Parathyroid adenoma (tissue), 2 donors: ENCODE measurements at regions not wholly inside any gene's neighbourhood (a gene's known extent, or its start where the extent isn't known, plus 50 kb on each side); places are given as distances from the start of the nearest gene placed in this dataset.

Source experiments
- H2AFZ ChIP-seq: fragments of 300-600 bp; sonication (generic); one replicate; pipeline ENCODE4 v1.7.0; 2017; ENCODE audit warnings: antibody characterized with exemption, mild to moderate bottlenecking
- H3K27ac ChIP-seq: fragments of 300-600 bp; sonication (generic); one replicate; pipeline ENCODE4 v1.7.0; 2017
- H3K27me3 ChIP-seq: fragments of 300-600 bp; sonication (generic); one replicate; pipeline ENCODE4 v1.7.0; 2017; ENCODE audit warnings: low read length; ENCODE audit not compliant: control insufficient read depth, insufficient read depth
- H3K36me3 ChIP-seq: fragments of 300-600 bp; sonication (generic); one replicate; pipeline ENCODE4 v1.7.0; 2017; ENCODE audit warnings: low read length; ENCODE audit not compliant: control insufficient read depth, insufficient read depth
- H3K4me1 ChIP-seq: fragments of 300-600 bp; sonication (generic); one replicate; pipeline ENCODE4 v1.7.0; 2017; ENCODE audit warnings: control low read depth
- H3K4me2 ChIP-seq: fragments of 300-600 bp; sonication (generic); one replicate; pipeline ENCODE4 v1.7.0; 2017; ENCODE audit warnings: low read length
- H3K4me3 ChIP-seq: fragments of 300-600 bp; sonication (generic); one replicate; pipeline ENCODE4 v1.7.0; 2017; ENCODE audit warnings: low read depth, low read length
- H3K79me2 ChIP-seq: fragments of 300-600 bp; sonication (generic); one replicate; pipeline ENCODE4 v1.7.0; 2017; ENCODE audit warnings: control low read depth
- H3K9ac ChIP-seq: fragments of 300-600 bp; sonication (generic); one replicate; pipeline ENCODE4 v1.7.0; 2017; ENCODE audit warnings: mild to moderate bottlenecking
- H3K9me3 ChIP-seq: fragments of 300-600 bp; sonication (generic); one replicate; pipeline ENCODE4 v1.7.0; 2017; ENCODE audit warnings: low read length; ENCODE audit not compliant: control insufficient read depth
- TF ChIP-seq, protein P1 (sequence below): fragments of 300-600 bp; sonication (generic); IDR thresholded peaks from one replicate; pipeline ENCODE4 v1.7.0; 2017; ENCODE audit warnings: antibody characterized with exemption, mild to moderate bottlenecking
- donor health status: primary hyperparathyroidism.

DNA sequence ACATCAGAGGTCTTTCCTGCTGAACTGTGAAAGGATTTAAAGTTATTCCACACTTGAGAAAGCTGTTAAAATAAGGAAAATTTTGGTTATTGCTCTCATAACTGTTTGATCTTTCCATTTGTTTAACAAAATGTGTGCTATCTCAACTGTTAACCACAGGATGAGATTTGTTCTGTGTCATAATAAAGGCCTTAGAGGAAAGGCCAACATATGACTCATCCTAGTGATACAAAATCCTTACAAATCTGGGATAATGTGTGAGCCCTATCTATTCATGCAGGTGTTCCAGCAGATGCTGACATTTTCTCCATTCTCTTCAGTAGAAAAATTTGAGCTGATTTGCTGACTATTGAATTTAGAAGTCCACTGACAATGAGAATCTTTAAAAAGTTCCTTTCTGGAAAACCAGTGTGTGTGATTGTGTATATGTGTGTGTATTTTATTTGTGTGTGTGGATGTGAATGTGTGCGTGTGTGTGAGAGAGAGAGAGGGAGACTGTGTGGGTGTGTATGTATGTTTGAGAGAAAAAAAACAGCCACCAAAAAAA is 1111.9 kb upstream of the GYPC start:
- H3K9ac ChIP-seq = no peak overlapping the region
- no peak overlapping the region for H3K4me3 ChIP-seq
- H3K9me3 ChIP-seq = no peaks in the 10 kb centered on the region
- H3K27ac ChIP-seq = no peak overlapping the region
- no peak overlapping the region for H3K4me2 ChIP-seq
- TF ChIP-seq, protein P1, sequence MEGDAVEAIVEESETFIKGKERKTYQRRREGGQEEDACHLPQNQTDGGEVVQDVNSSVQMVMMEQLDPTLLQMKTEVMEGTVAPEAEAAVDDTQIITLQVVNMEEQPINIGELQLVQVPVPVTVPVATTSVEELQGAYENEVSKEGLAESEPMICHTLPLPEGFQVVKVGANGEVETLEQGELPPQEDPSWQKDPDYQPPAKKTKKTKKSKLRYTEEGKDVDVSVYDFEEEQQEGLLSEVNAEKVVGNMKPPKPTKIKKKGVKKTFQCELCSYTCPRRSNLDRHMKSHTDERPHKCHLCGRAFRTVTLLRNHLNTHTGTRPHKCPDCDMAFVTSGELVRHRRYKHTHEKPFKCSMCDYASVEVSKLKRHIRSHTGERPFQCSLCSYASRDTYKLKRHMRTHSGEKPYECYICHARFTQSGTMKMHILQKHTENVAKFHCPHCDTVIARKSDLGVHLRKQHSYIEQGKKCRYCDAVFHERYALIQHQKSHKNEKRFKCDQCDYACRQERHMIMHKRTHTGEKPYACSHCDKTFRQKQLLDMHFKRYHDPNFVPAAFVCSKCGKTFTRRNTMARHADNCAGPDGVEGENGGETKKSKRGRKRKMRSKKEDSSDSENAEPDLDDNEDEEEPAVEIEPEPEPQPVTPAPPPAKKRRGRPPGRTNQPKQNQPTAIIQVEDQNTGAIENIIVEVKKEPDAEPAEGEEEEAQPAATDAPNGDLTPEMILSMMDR = no peak
- no peak overlapping the region for H2AFZ ChIP-seq
- no peaks in the 10 kb centered on the region for H3K36me3 ChIP-seq
- H3K79me2 ChIP-seq = no peaks in the 10 kb centered on the region
- no peaks in the 10 kb centered on the region for H3K27me3 ChIP-seq
- H3K4me1 ChIP-seq = no peaks in the 10 kb centered on the region

DNA sequence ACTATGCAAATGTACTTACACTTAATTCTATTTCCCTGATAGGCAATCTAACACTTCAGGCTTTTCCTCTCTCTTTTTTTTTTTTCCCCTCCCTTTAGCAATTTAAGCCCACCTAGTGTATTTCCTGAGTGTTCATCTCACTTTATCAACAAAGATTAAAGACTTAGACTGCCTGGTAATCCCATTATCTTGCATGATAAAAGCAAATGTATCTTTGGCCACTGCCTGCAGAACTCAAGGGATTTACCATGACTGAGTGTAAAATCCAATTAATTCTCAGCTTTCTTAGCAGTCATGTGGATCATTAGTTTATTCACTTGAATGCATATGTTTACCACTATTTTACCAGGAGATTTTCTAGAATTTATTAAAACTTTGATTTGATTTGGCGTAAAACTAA is 1102.2 kb upstream of the GYPC start:
- Histone ChIP-seq H2AFZ (no peak overlapping the region), H3K9ac (no peak overlapping the region), H3K9me3 (no peaks in the 10 kb centered on the region), H3K4me3 (no peak overlapping the region), H3K36me3 (no peaks in the 10 kb centered on the region), H3K4me2 (no peak overlapping the region), H3K27ac (no peak overlapping the region), H3K4me1 (no peaks in the 10 kb centered on the region), H3K27me3 (no peaks in the 10 kb centered on the region), H3K79me2 (no peaks in the 10 kb centered on the region)
- TF ChIP-seq, protein P1 = no peak

DNA sequence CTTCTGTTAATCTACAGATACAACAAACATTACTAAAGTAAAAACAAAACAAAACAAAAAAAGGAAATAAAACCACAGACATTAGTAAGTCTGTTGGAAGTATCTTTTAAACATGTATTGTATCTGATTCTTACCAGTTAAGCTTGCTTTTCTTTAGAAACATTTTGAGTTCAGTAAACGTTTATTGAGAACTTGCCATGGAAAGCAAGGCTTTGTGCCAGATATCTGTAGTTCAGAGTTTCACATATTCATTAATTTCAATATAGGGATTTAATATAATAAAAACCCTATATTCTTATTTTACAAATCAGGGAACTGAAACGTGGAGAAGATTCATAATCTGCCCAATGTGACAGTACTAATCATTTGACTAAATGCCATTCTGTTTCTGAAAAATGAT is 1101.0 kb upstream of the GYPC start:
- Histone ChIP-seq H3K4me3 (no peak overlapping the region), H3K9ac (no peak overlapping the region), H3K4me2 (no peak overlapping the region), H3K4me1 (no peaks in the 10 kb centered on the region), H3K36me3 (no peaks in the 10 kb centered on the region), H3K79me2 (no peaks in the 10 kb centered on the region), H3K9me3 (no peaks in the 10 kb centered on the region), H3K27ac (no peak overlapping the region), H2AFZ (no peak overlapping the region), H3K27me3 (no peaks in the 10 kb centered on the region)
- TF ChIP-seq, protein P1 = no peak

DNA sequence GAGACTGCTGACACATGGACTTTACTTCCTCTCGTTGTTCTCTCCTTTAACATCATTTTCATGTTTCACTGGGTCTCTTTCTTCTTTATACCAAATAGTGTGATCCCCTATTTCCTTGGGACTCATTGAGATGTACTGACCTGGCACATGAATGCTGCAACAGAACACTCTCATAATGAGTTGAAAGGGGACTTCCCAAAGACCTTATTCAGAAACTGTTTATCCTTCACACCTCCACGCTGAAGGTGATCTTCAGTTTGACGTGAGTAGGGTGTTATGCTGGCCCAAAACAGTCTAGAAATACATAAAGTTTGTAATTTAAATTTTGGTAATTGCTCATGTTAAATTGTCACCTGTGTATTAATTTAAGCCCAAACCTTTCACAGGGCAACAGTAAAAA is 1096.8 kb upstream of the GYPC start:
- Histone ChIP-seq H2AFZ (no peak overlapping the region), H3K4me3 (no peak overlapping the region), H3K79me2 (no peaks in the 10 kb centered on the region), H3K4me2 (no peak overlapping the region), H3K36me3 (no peaks in the 10 kb centered on the region), H3K27me3 (no peaks in the 10 kb centered on the region), H3K27ac (no peak overlapping the region), H3K9ac (no peak overlapping the region), H3K4me1 (no peaks in the 10 kb centered on the region), H3K9me3 (no peaks in the 10 kb centered on the region)
- TF ChIP-seq, protein P1 = no peak

DNA sequence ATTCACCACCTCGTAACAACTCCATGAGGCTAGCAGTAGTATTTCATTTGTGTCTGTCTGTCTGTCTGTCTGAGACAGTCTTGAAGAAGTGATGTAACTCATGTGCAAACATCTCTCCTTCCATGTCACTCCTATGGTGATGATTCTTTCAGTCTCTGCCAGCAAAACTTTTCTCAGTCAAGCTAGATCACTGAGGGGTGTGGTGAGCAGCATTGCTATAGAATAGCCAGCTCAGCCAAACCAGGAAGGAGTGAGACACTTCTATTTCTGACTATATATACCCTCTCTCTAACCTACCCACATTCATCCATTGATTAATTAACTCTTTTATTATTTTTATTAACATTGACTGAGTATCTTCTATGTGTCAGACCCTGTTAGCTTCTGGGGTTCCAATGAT is 1095.1 kb upstream of the GYPC start:
- Histone ChIP-seq H3K79me2 (no peaks in the 10 kb centered on the region), H3K36me3 (no peaks in the 10 kb centered on the region), H3K9me3 (no peaks in the 10 kb centered on the region), H3K9ac (no peak overlapping the region), H3K27ac (no peak overlapping the region), H3K4me3 (no peak overlapping the region), H2AFZ (no peak overlapping the region), H3K4me1 (no peaks in the 10 kb centered on the region), H3K27me3 (no peaks in the 10 kb centered on the region), H3K4me2 (no peak overlapping the region)
- TF ChIP-seq, protein P1 = no peak
